Natural killer cell (primary cell): ENCODE measurements at regions not wholly inside any gene's neighbourhood (a gene's known extent, or its start where the extent isn't known, plus 50 kb on each side); places are given as distances from the start of the nearest gene placed in this dataset.

ENCODE experiments used
- ATAC-seq, 3 donors: fragments of 150-1000 bp in 2 of 3; fragments of 200-7000 bp in 1 of 3; cut with Tn5 transposase; 1 replicate in 1 of 3; 2 replicates in 2 of 3; pipeline ENCODE4 v1.10.0; 2021; ENCODE audit warnings: mild to moderate bottlenecking in 2 of 3, moderate library complexity in 2 of 3
- DNase-seq, 2 donors: peaks; one replicate each; pipeline versions ENCODE4 v3.0.0 to v3.0.0-alpha.2; 2013 to 2021; ENCODE audit warnings: mixed read lengths in 1 of 2
- H3K27ac ChIP-seq: one replicate; pipeline ENCODE4 v1.5.1; 2013; ENCODE audit warnings: mild to moderate bottlenecking, low read length
- H3K27me3 ChIP-seq: one replicate; pipeline ENCODE4 v1.6.1; 2013; ENCODE audit warnings: low read length; ENCODE audit not compliant: control insufficient read depth, insufficient read depth
- H3K36me3 ChIP-seq: one replicate; pipeline ENCODE4 v1.6.1; 2013; ENCODE audit warnings: low read length; ENCODE audit not compliant: control insufficient read depth, insufficient read depth
- H3K4me1 ChIP-seq: one replicate; pipeline ENCODE4 v1.6.1; 2013; ENCODE audit warnings: low read length; ENCODE audit not compliant: control insufficient read depth, insufficient read depth
- H3K4me3 ChIP-seq: one replicate; pipeline ENCODE4 v1.5.1; 2013; ENCODE audit warnings: low read length
- H3K9me3 ChIP-seq: one replicate; pipeline ENCODE4 v1.6.1; 2013; ENCODE audit warnings: low read length; ENCODE audit not compliant: control insufficient read depth, insufficient read depth
- H3K27ac Mint-ChIP-seq, 2 donors: one replicate each; pipeline ENCODE4 v1.8.0; 2022; ENCODE audit warnings: mild to moderate bottlenecking in 2 of 2, mixed read lengths in 2 of 2, moderate library complexity in 1 of 2
- H3K27me3 Mint-ChIP-seq, 2 donors: one replicate each; pipeline ENCODE4 v1.8.0; 2022; ENCODE audit warnings: low read depth in 2 of 2, mixed read lengths in 2 of 2
- H3K36me3 Mint-ChIP-seq: one replicate; pipeline ENCODE4 v1.8.0; 2022; ENCODE audit warnings: mixed read lengths
- H3K4me1 Mint-ChIP-seq, 2 donors: one replicate each; pipeline ENCODE4 v1.8.0; 2022; ENCODE audit warnings: mixed read lengths in 2 of 2
- H3K4me3 Mint-ChIP-seq: one replicate; pipeline ENCODE4 v1.8.0; 2022; ENCODE audit warnings: mild to moderate bottlenecking, moderate library complexity, mixed read lengths
- H3K9me3 Mint-ChIP-seq, 2 donors: one replicate each; pipeline ENCODE4 v1.8.0; 2022; ENCODE audit warnings: mixed read lengths in 2 of 2
- intact Hi-C: fragments of 100-400 bp; cut with micrococcal nuclease; formaldehyde crosslinking; loops from one replicate; pipeline ENCODE4 v1.14.2; 2022
- TF ChIP-seq, protein P1 (sequence below): fragments of 200-600 bp; IDR thresholded peaks from one replicate; pipeline ENCODE4 v1.8.0; 2022; ENCODE audit warnings: antibody characterized with exemption

DNA sequence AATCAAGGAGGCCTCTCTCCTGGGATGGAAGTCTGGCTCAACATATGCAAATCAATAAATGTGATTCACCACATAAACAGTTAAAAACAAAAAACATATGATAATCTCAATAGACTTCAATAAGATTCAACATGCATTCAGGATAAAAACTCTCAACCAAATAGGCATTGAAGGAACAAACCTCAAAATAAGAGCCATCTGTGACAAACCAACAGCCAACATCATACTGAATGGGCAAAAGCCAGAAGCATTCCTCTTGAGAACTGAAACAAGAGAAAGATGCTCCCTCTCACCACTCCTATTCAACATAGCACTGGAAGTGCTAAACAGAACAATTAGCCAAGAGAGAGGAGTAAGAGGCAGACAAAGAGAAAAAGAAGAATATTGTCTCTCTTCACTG lies 54.0 kb upstream of the SEZ6L start:
- ATAC-seq, result no peak
- Histone ChIP-seq H3K4me1 (no peaks in the 10 kb centered on the region), H3K27ac (no peak overlapping the region), H3K36me3 (no peaks in the 10 kb centered on the region), H3K4me3 (no peak overlapping the region), H3K9me3 (no peaks in the 10 kb centered on the region), H3K27me3 (no peaks in the 10 kb centered on the region)
- H3K9me3 Mint-ChIP-seq, result peaks cover 0 to 2% of the 10 kb centered on the region in 2 donors
- TF ChIP-seq, protein P1, sequence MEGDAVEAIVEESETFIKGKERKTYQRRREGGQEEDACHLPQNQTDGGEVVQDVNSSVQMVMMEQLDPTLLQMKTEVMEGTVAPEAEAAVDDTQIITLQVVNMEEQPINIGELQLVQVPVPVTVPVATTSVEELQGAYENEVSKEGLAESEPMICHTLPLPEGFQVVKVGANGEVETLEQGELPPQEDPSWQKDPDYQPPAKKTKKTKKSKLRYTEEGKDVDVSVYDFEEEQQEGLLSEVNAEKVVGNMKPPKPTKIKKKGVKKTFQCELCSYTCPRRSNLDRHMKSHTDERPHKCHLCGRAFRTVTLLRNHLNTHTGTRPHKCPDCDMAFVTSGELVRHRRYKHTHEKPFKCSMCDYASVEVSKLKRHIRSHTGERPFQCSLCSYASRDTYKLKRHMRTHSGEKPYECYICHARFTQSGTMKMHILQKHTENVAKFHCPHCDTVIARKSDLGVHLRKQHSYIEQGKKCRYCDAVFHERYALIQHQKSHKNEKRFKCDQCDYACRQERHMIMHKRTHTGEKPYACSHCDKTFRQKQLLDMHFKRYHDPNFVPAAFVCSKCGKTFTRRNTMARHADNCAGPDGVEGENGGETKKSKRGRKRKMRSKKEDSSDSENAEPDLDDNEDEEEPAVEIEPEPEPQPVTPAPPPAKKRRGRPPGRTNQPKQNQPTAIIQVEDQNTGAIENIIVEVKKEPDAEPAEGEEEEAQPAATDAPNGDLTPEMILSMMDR, result no peak
- peaks cover 18 to 61% of the 10 kb centered on the region in 2 donors for H3K27me3 Mint-ChIP-seq
- DNase-seq, result no peak
- H3K4me3 Mint-ChIP-seq, result no peak overlapping the region
- intact Hi-C loops, result no loop called here
- no peaks in the 10 kb centered on the region for H3K4me1 Mint-ChIP-seq
- no peaks in the 10 kb centered on the region for H3K36me3 Mint-ChIP-seq
- no peak overlapping the region for H3K27ac Mint-ChIP-seq
